Mesenchymal stem cell (in vitro differentiated cells and primary cell): ENCODE measurements at regions not wholly inside any gene's neighbourhood (a gene's known extent, or its start where the extent isn't known, plus 50 kb on each side); places are given as distances from the start of the nearest gene placed in this dataset.
"Not testable (repeated sequence)": the region's sequence is repeated elsewhere in the genome, so short reads cannot be mapped to it uniquely, and the experiment has no call there.

Experiments used
- DNase-seq: peaks from one replicate; pipeline ENCODE4 v3.0.0-alpha.2; 2013
- H2AFZ ChIP-seq: one replicate; pipeline ENCODE4 v1.6.1; 2013; ENCODE audit warnings: low read depth, mild to moderate bottlenecking, control low read depth, inconsistent platforms, low read length, moderate library complexity
- H2AK5ac ChIP-seq: 2 replicates; pipeline ENCODE4 v1.6.1; 2013; ENCODE audit warnings: low read length, moderate library complexity, mild to moderate bottlenecking, inconsistent platforms; ENCODE audit not compliant: severe bottlenecking
- H2BK120ac ChIP-seq: one replicate; pipeline ENCODE4 v1.6.1; 2013; ENCODE audit warnings: low read depth, mild to moderate bottlenecking, inconsistent platforms, low read length, moderate library complexity
- H2BK12ac ChIP-seq, 2 experiments: one replicate each; pipeline ENCODE4 v1.6.1; 2013; ENCODE audit warnings: inconsistent platforms in 2 of 2, low read length in 2 of 2, mild to moderate bottlenecking in 2 of 2, moderate library complexity in 2 of 2, control low read depth in 1 of 2
- H2BK15ac ChIP-seq: one replicate; pipeline ENCODE4 v1.6.1; 2013; ENCODE audit warnings: mild to moderate bottlenecking, low read depth, inconsistent platforms; ENCODE audit not compliant: poor library complexity, severe bottlenecking
- H2BK5ac ChIP-seq: 2 replicates; pipeline ENCODE4 v1.6.1; 2013; ENCODE audit warnings: low read depth, mild to moderate bottlenecking, low read length, control low read depth, inconsistent platforms; ENCODE audit not compliant: poor library complexity, severe bottlenecking
- H3K14ac ChIP-seq, 2 experiments: one replicate each; pipeline ENCODE4 v1.6.1; 2013; ENCODE audit warnings: inconsistent platforms in 2 of 2, low read length in 2 of 2, control low read depth in 1 of 2, mild to moderate bottlenecking in 1 of 2, moderate library complexity in 1 of 2
- H3K18ac ChIP-seq, 2 experiments: one replicate each; pipeline ENCODE4 v1.6.1; 2013; ENCODE audit warnings: inconsistent platforms in 2 of 2, low read length in 2 of 2, control low read depth in 1 of 2, low read depth in 1 of 2, mild to moderate bottlenecking in 1 of 2
- H3K23ac ChIP-seq, 2 experiments: one replicate each; pipeline ENCODE4 v1.6.1; 2013; ENCODE audit warnings: inconsistent platforms in 2 of 2, low read length in 2 of 2, mild to moderate bottlenecking in 2 of 2, moderate library complexity in 2 of 2, control low read depth in 1 of 2
- H3K27ac ChIP-seq: 2 replicates; pipeline ENCODE4 v1.5.1; 2013; ENCODE audit warnings: mild to moderate bottlenecking, moderate library complexity, low read length, control low read depth, inconsistent platforms; ENCODE audit not compliant: poor library complexity, severe bottlenecking
- H3K27me3 ChIP-seq, 2 experiments: 2 replicates each; pipeline versions ENCODE4 v1.6.1 to v1.7.0; 2013; ENCODE audit warnings: low read length in 2 of 2, mild to moderate bottlenecking in 2 of 2, moderate library complexity in 2 of 2, control low read depth in 1 of 2, inconsistent platforms in 1 of 2; ENCODE audit not compliant: control insufficient read depth in 1 of 2, insufficient read depth in 1 of 2
- H3K36me3 ChIP-seq, 2 experiments: 2 replicates each; pipeline versions ENCODE4 v1.6.1 to v1.7.0; 2013; ENCODE audit warnings: low read length in 2 of 2, control low read depth in 1 of 2, inconsistent platforms in 1 of 2, low read depth in 1 of 2, mild to moderate bottlenecking in 1 of 2; ENCODE audit not compliant: insufficient read depth in 2 of 2, control insufficient read depth in 1 of 2
- H3K4ac ChIP-seq, 2 experiments: one replicate each; pipeline ENCODE4 v1.6.1; 2013; ENCODE audit warnings: inconsistent platforms in 2 of 2, low read length in 2 of 2, mild to moderate bottlenecking in 2 of 2, moderate library complexity in 2 of 2, control low read depth in 1 of 2, low read depth in 1 of 2
- H3K4me1 ChIP-seq: 2 replicates; pipeline ENCODE4 v1.6.1; 2013; ENCODE audit warnings: low read depth, low read length, control low read depth; ENCODE audit not compliant: control insufficient read depth, insufficient read depth
- H3K4me2 ChIP-seq: 2 replicates; pipeline ENCODE4 v1.6.1; 2013; ENCODE audit warnings: low read length, mild to moderate bottlenecking, inconsistent platforms; ENCODE audit not compliant: poor library complexity, severe bottlenecking
- H3K4me3 ChIP-seq, 2 experiments: 2 replicates each; pipeline versions ENCODE4 v1.5.1 to v1.7.0; 2013; ENCODE audit warnings: low read length in 2 of 2, mild to moderate bottlenecking in 2 of 2, control low read depth in 1 of 2, low read depth in 1 of 2; ENCODE audit not compliant: insufficient read depth in 1 of 2
- H3K79me1 ChIP-seq: replicated peaks from 2 replicates; pipeline ENCODE4 v1.6.1; 2013; ENCODE audit warnings: mild to moderate bottlenecking, control low read depth, low read length, inconsistent platforms; ENCODE audit not compliant: poor library complexity, severe bottlenecking
- H3K9ac ChIP-seq: 2 replicates; pipeline ENCODE4 v1.7.0; 2013; ENCODE audit warnings: mild to moderate bottlenecking, low read length, moderate library complexity
- H3K9me3 ChIP-seq: 2 replicates; pipeline ENCODE4 v1.7.0; 2013; ENCODE audit warnings: mild to moderate bottlenecking, low read length; ENCODE audit not compliant: control insufficient read depth
- H4K8ac ChIP-seq: one replicate; pipeline ENCODE4 v1.6.1; 2013; ENCODE audit warnings: inconsistent platforms, mild to moderate bottlenecking, low read length, moderate library complexity
- H4K91ac ChIP-seq: one replicate; pipeline ENCODE4 v1.6.1; 2013; ENCODE audit warnings: mild to moderate bottlenecking, low read length, inconsistent platforms
- WGBS: methylation state at CpG from one replicate; pipeline ENCODE4 v1.1.7; 2013; ENCODE audit warnings: mixed read lengths; 5-methylcytosine and 5-hydroxymethylcytosine counted together

GRCh38 chr22:47865626-47866025 is 1103.2 kb downstream of the TBC1D22A start:
- H3K9me3 ChIP-seq = peaks cover 26% of the 10 kb centered on the region
- no peak overlapping the region for H2BK5ac ChIP-seq
- no peaks in the 10 kb centered on the region for H3K36me3 ChIP-seq
- H2BK15ac ChIP-seq = no peak overlapping the region
- no peak overlapping the region for H3K27ac ChIP-seq
- H2AK5ac ChIP-seq = no peak overlapping the region
- H3K27me3 ChIP-seq = no peaks in the 10 kb centered on the region
- WGBS = 65% methylated on average over 3 of the region's 3 CpGs
- no peak for DNase-seq
- H3K4me3 ChIP-seq = no peak overlapping the region
- no peak overlapping the region for H4K91ac ChIP-seq
- H2BK12ac ChIP-seq = no peak overlapping the region
- H3K9ac ChIP-seq = no peak overlapping the region
- no peak overlapping the region for H4K8ac ChIP-seq
- H3K4me2 ChIP-seq = no peak overlapping the region
- no peak overlapping the region for H3K18ac ChIP-seq
- no peaks in the 10 kb centered on the region for H3K4me1 ChIP-seq
- no peak overlapping the region for H2AFZ ChIP-seq
- no peaks in the 10 kb centered on the region for H3K79me1 ChIP-seq
- no peak overlapping the region for H3K14ac ChIP-seq
- no peak overlapping the region for H3K23ac ChIP-seq
- no peak overlapping the region for H3K4ac ChIP-seq
- H2BK120ac ChIP-seq = no peak overlapping the region

GRCh38 chr22:47862394-47862793 is 1099.9 kb downstream of the TBC1D22A start:
- no peak overlapping the region for H3K9ac ChIP-seq
- no peaks in the 10 kb centered on the region for H3K79me1 ChIP-seq
- no peak overlapping the region for H2BK5ac ChIP-seq
- no peak overlapping the region for H4K91ac ChIP-seq
- H4K8ac ChIP-seq = no peak overlapping the region
- no peak overlapping the region for H3K4me3 ChIP-seq
- H3K36me3 ChIP-seq = no peaks in the 10 kb centered on the region
- 77% methylated on average over 4 of the region's 4 CpGs for WGBS
- H3K27me3 ChIP-seq = no peaks in the 10 kb centered on the region
- no peak overlapping the region for H2BK120ac ChIP-seq
- no peak for DNase-seq
- no peaks in the 10 kb centered on the region for H3K4me1 ChIP-seq
- H3K23ac ChIP-seq = no peak overlapping the region
- no peak overlapping the region for H2AFZ ChIP-seq
- H3K27ac ChIP-seq = no peak overlapping the region
- H2AK5ac ChIP-seq = no peak overlapping the region
- H3K4me2 ChIP-seq = no peak overlapping the region
- no peak overlapping the region for H2BK15ac ChIP-seq
- no peak overlapping the region for H3K14ac ChIP-seq
- H2BK12ac ChIP-seq = no peak overlapping the region
- H3K4ac ChIP-seq = no peak overlapping the region
- no peak overlapping the region for H3K18ac ChIP-seq
- peaks cover 15% of the 10 kb centered on the region for H3K9me3 ChIP-seq

GRCh38 chr22:47860907-47861306 is 1098.5 kb downstream of the TBC1D22A start:
- not testable (repeated sequence) for H3K9ac ChIP-seq, H3K4ac ChIP-seq, H2BK15ac ChIP-seq, H2BK120ac ChIP-seq, H4K8ac ChIP-seq, H3K18ac ChIP-seq, H2AFZ ChIP-seq, H3K23ac ChIP-seq, H2BK5ac ChIP-seq, H3K4me1 ChIP-seq, H4K91ac ChIP-seq, H3K27ac ChIP-seq, H3K79me1 ChIP-seq, H3K27me3 ChIP-seq, H2AK5ac ChIP-seq, H3K4me2 ChIP-seq, DNase-seq, H3K4me3 ChIP-seq, H3K14ac ChIP-seq, H2BK12ac ChIP-seq, H3K36me3 ChIP-seq
- H3K9me3 ChIP-seq = peaks cover 15% of the 10 kb centered on the region
- WGBS = 71% methylated on average over 9 of the region's 9 CpGs

- 78% methylated on average over 6 of the region's 7 CpGs for WGBS
- no peak overlapping the region for H2BK15ac ChIP-seq
- H2BK5ac ChIP-seq = no peak overlapping the region
- H4K91ac ChIP-seq = no peak overlapping the region
- H3K4ac ChIP-seq = no peak overlapping the region
- no peak overlapping the region for H3K27ac ChIP-seq
- no peaks in the 10 kb centered on the region for H3K79me1 ChIP-seq
- no peaks in the 10 kb centered on the region for H3K27me3 ChIP-seq
- H2AFZ ChIP-seq = no peak overlapping the region
- H3K9me3 ChIP-seq = peaks cover 10% of the 10 kb centered on the region
- no peak overlapping the region for H3K14ac ChIP-seq
- no peak overlapping the region for H3K9ac ChIP-seq
- no peak overlapping the region for H2BK120ac ChIP-seq
- H2AK5ac ChIP-seq = no peak overlapping the region
- H2BK12ac ChIP-seq = no peak overlapping the region
- no peaks in the 10 kb centered on the region for H3K4me1 ChIP-seq
- DNase-seq = no peak
- H3K23ac ChIP-seq = no peak overlapping the region
- H4K8ac ChIP-seq = no peak overlapping the region
- H3K4me3 ChIP-seq = no peak overlapping the region
- no peak overlapping the region for H3K18ac ChIP-seq
- H3K4me2 ChIP-seq = no peak overlapping the region
- no peaks in the 10 kb centered on the region for H3K36me3 ChIP-seq
Measured at GRCh38 chr22:47859881-47860525, 1097.6 kb downstream of the TBC1D22A start.
